Adipocyte (in vitro differentiated cells): ENCODE measurements at regions not wholly inside any gene's neighbourhood (a gene's known extent, or its start where the extent isn't known, plus 50 kb on each side); places are given as distances from the start of the nearest gene placed in this dataset.

Source experiments
- DNase-seq: peaks from one replicate; pipeline ENCODE4 v3.0.0-alpha.2; 2015; ENCODE audit warnings: low read depth
- H3K27me3 ChIP-seq: replicated peaks from 2 replicates; pipeline ENCODE4 v1.7.0; 2013; ENCODE audit warnings: mild to moderate bottlenecking, low read length, moderate library complexity; ENCODE audit not compliant: control insufficient read depth, insufficient read depth
- H3K36me3 ChIP-seq: 2 replicates; pipeline ENCODE4 v1.7.0; 2013; ENCODE audit warnings: low read length, mild to moderate bottlenecking, moderate library complexity; ENCODE audit not compliant: control insufficient read depth, insufficient read depth, severe bottlenecking
- H3K4me1 ChIP-seq: 2 replicates; pipeline ENCODE4 v1.7.0; 2013; ENCODE audit warnings: mild to moderate bottlenecking, low read length, moderate library complexity; ENCODE audit not compliant: control insufficient read depth, insufficient read depth
- H3K4me3 ChIP-seq: 2 replicates; pipeline ENCODE4 v1.7.0; 2013; ENCODE audit warnings: mild to moderate bottlenecking, low read length, moderate library complexity
- H3K9ac ChIP-seq: 2 replicates; pipeline ENCODE4 v1.7.0; 2013; ENCODE audit warnings: mild to moderate bottlenecking, low read length, moderate library complexity
- H3K9me3 ChIP-seq: 2 replicates; pipeline ENCODE4 v1.7.0; 2013; ENCODE audit warnings: mild to moderate bottlenecking, low read length, moderate library complexity; ENCODE audit not compliant: control insufficient read depth

GRCh38 chr6:105952772-105953690, 133.1 kb upstream of the PRDM1 start:
- DNase-seq = no peak
- no peaks in the 10 kb centered on the region for H3K27me3 ChIP-seq
- no peaks in the 10 kb centered on the region for H3K36me3 ChIP-seq
- no peaks in the 10 kb centered on the region for H3K9me3 ChIP-seq
- no peaks in the 10 kb centered on the region for H3K4me1 ChIP-seq
- H3K4me3 ChIP-seq = no peak overlapping the region
- no peak overlapping the region for H3K9ac ChIP-seq

- Histone ChIP-seq H3K4me3 (no peak overlapping the region), H3K27me3 (no peaks in the 10 kb centered on the region), H3K9ac (no peak overlapping the region), H3K36me3 (no peaks in the 10 kb centered on the region), H3K4me1 (no peaks in the 10 kb centered on the region), H3K9me3 (no peaks in the 10 kb centered on the region)
- DNase-seq = no peak
Observed at GRCh38 chr6:105952326-105952725, 133.8 kb upstream of the PRDM1 start.

- Histone ChIP-seq H3K4me1 (no peaks in the 10 kb centered on the region), H3K9ac (no peak overlapping the region), H3K27me3 (no peaks in the 10 kb centered on the region), H3K4me3 (no peak overlapping the region), H3K36me3 (no peaks in the 10 kb centered on the region), H3K9me3 (no peaks in the 10 kb centered on the region)
- no peak for DNase-seq
Observed at GRCh38 chr6:105951322-105951721, 134.8 kb upstream of the PRDM1 start.

GRCh38 chr6:105949869-105950268, 136.3 kb upstream of the PRDM1 start:
- Histone ChIP-seq H3K4me3 (no peak overlapping the region), H3K9ac (no peak overlapping the region), H3K9me3 (no peaks in the 10 kb centered on the region), H3K4me1 (no peaks in the 10 kb centered on the region), H3K36me3 (no peaks in the 10 kb centered on the region), H3K27me3 (no peaks in the 10 kb centered on the region)
- no peak for DNase-seq

- Histone ChIP-seq H3K4me1 (no peaks in the 10 kb centered on the region), H3K9ac (no peak overlapping the region), H3K4me3 (no peak overlapping the region), H3K9me3 (no peaks in the 10 kb centered on the region), H3K36me3 (no peaks in the 10 kb centered on the region), H3K27me3 (no peaks in the 10 kb centered on the region)
- DNase-seq = no peak
Observed at GRCh38 chr6:105943514-105943913, 142.6 kb upstream of the PRDM1 start.

GRCh38 chr6:105941621-105942412, 144.3 kb upstream of the PRDM1 start:
- no peaks in the 10 kb centered on the region for H3K9me3 ChIP-seq
- H3K27me3 ChIP-seq = no peaks in the 10 kb centered on the region
- H3K4me3 ChIP-seq = no peak overlapping the region
- DNase-seq = peak; percentile 60
- H3K36me3 ChIP-seq = no peaks in the 10 kb centered on the region
- H3K9ac ChIP-seq = no peak overlapping the region
- H3K4me1 ChIP-seq = no peaks in the 10 kb centered on the region

- no peak overlapping the region for H3K4me3 ChIP-seq
- no peaks in the 10 kb centered on the region for H3K27me3 ChIP-seq
- H3K9ac ChIP-seq = no peak overlapping the region
- H3K4me1 ChIP-seq = no peaks in the 10 kb centered on the region
- DNase-seq = no peak
- no peaks in the 10 kb centered on the region for H3K9me3 ChIP-seq
- H3K36me3 ChIP-seq = no peaks in the 10 kb centered on the region
Observed at GRCh38 chr6:105940990-105941389, 145.1 kb upstream of the PRDM1 start.

- Histone ChIP-seq H3K9me3 (no peaks in the 10 kb centered on the region), H3K9ac (no peak overlapping the region), H3K4me1 (no peaks in the 10 kb centered on the region), H3K4me3 (no peak overlapping the region), H3K36me3 (no peaks in the 10 kb centered on the region), H3K27me3 (no peaks in the 10 kb centered on the region)
- no peak for DNase-seq
Observed at GRCh38 chr6:105936972-105937371, 149.2 kb upstream of the PRDM1 start.

GRCh38 chr6:105935416-105935815, 150.7 kb upstream of the PRDM1 start:
- Histone ChIP-seq H3K27me3 (no peaks in the 10 kb centered on the region), H3K36me3 (no peaks in the 10 kb centered on the region), H3K4me3 (no peak overlapping the region), H3K9ac (no peak overlapping the region), H3K9me3 (no peaks in the 10 kb centered on the region), H3K4me1 (no peaks in the 10 kb centered on the region)
- DNase-seq = no peak

GRCh38 chr6:105934708-105935107, 151.4 kb upstream of the PRDM1 start:
- Histone ChIP-seq H3K9ac (no peak overlapping the region), H3K36me3 (no peaks in the 10 kb centered on the region), H3K4me1 (no peaks in the 10 kb centered on the region), H3K27me3 (no peaks in the 10 kb centered on the region), H3K4me3 (no peak overlapping the region), H3K9me3 (no peaks in the 10 kb centered on the region)
- no peak for DNase-seq

GRCh38 chr6:105932440-105932839, 153.7 kb upstream of the PRDM1 start:
- no peaks in the 10 kb centered on the region for H3K27me3 ChIP-seq
- no peak overlapping the region for H3K4me3 ChIP-seq
- no peaks in the 10 kb centered on the region for H3K36me3 ChIP-seq
- DNase-seq = no peak
- no peaks in the 10 kb centered on the region for H3K4me1 ChIP-seq
- H3K9ac ChIP-seq = no peak overlapping the region
- no peaks in the 10 kb centered on the region for H3K9me3 ChIP-seq
